SKM-1 (cell line): ENCODE measurements at regions not wholly inside any gene's neighbourhood (a gene's known extent, or its start where the extent isn't known, plus 50 kb on each side); places are given as distances from the start of the nearest gene placed in this dataset.

Experiments used
- DNase-seq: peaks from one replicate; lab custom pipeline; 2025; ENCODE audit not compliant: unreplicated experiment; lab: John Stamatoyannopoulos, UW

DNA sequence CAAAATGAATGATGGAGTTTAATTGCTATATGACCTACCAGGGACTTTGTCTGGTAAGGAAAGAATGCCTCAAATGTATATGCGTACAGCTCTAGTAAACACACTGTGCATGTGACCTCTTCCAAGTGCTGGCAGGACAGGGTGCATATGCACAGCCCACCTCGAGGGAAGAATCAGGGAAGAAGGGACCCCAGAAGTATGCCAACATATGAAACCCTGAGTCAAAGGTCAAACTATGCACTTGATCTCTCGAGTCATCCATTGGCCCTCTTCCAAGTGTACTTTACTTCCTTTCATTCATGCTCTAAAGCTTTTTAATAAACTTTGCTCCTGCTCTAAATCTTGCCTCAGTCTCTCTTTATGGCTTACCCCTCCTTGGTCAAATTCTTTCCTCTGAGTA lies 804.6 kb upstream of the COX7C start:
- no peak for DNase-seq

DNA sequence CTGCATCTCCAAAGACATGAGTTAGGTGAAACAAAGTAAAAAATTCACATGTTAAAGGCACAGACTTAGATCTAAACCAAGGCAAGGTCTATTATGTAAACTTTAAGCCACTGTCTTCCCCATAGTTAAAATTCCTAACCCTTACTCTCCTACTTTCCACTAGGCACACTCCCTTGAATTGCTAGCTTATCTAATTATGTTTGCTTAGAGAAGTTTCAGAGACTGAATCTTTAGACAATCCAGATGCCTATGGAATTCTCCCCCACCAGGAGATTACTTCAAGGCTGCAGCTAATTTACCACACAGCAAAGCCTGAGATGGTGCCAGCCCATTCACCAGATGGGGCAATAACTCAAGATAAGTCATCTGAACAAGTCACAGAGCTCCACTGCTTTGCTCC lies 803.1 kb upstream of the COX7C start:
- no peak for DNase-seq

DNA sequence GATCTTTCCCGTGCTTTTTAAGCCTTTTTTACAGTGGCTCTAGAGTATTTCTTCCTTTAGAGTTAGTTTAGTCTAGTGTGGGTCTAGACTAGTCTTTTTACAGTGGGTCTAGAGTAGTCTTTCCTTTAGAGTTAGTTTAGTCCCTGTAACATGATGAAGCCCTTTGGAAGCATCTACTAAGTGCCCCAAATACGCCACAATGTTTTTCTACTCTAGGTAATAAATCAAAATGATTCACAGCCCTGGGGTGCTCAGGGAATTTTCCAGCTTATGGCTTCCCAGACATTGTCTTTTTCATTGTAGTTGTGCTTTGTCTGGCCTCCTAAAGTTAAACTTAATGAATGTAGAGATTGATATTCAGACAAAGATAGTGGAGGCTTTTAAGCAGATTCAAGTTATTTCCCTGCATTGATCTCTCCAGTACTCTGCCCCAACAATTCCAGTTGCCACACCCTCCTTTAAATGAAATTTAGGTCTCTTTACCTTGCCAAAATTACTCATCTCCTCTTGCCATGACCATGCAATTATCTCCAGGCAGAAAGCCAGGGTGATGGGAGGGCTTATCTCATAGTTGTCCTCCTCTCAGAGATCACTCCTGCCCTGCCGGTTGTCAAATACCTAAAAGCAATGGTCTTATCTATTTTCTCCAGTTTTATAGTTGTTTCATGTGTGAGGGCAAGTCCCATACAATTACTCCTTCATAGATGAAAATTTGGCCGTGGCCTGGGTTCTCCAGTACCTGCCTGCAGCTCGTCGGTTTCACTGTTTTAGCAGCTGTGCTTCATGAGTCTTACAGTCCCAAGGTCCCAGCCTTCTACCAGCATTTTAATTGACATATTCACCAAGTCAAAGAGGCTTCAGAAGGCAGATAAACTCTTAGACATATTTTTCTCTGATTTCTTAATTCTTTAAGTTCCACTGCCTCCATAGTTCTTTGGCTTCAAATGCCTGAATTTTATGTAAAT lies 794.0 kb upstream of the COX7C start:
- DNase-seq, result no peak

DNA sequence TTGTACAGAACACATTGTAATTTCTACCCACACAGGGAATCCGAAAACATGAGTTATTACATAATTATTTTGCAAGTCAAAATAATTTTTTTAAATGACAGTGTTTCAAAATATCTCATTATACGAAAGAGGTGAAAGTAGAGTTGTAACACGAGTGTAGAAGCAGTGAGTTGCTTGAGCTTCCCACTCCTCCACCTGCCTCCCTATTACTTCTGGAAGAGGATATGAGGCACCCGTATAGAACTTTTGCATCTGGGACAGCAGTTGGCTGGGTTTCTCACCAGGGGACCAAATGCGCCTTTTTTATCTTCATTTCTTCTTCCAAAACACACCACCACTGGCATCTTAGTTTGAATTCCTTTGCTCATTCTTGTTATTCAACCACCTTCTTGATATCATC lies 779.0 kb upstream of the COX7C start:
- DNase-seq, result no peak

DNA sequence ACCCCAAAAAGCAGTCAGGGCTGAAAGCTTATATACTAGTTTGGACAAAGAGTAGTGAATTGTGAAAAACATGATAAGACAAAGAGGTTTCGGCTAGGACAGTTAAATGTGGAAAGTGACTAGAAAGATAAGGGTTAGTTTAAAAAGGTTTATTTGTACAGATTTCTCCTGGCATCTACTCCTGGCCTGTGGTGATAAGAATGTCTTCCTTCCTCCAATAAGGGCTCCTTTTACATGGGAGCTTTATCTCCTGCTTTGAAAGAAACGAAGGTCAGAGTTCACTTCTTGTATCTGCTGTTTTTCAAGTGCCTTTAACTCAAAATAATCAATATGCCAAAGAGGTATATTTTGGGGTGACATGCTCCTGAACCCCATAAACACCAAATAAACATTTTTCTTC lies 776.1 kb upstream of the COX7C start:
- DNase-seq, result no peak

DNA sequence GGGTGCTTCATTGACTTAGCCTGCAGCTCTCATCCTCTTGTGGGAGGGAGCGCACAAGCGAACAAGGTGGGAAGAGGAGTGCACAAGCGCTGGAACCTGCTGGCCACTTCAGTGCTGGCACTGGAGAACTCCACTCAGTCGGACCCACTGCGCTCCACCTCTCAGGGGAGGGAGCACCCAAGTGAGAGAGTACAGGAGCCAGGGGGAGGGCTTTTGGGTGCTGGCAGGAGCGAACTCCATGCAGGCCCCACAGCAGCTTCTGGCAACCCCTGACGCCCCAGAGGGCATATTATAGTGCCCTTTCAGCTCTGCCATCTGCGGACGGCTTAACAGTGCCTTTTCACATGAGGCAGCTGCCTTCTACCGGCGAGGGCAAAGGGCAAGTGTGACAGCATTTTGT lies 774.2 kb upstream of the COX7C start:
- no peak for DNase-seq

DNA sequence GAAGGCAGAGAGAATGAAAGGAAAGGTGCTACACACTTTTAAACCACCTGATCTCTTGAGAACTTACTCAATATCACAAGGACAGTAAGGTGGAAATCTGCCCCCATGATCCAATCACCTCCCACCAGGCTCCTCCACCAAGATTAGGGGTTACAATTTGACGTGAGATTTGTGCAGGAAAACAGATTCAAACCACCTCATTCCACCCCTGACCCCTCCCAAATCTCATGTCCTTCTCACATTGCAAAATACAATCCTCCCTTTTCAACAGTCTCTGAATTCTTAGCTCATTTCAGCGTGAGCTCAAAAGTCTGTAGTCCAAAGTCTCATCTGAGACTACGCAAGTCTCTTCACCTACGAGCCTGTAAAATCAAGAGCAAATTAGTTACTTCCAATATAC lies 768.3 kb upstream of the COX7C start:
- no peak for DNase-seq

DNA sequence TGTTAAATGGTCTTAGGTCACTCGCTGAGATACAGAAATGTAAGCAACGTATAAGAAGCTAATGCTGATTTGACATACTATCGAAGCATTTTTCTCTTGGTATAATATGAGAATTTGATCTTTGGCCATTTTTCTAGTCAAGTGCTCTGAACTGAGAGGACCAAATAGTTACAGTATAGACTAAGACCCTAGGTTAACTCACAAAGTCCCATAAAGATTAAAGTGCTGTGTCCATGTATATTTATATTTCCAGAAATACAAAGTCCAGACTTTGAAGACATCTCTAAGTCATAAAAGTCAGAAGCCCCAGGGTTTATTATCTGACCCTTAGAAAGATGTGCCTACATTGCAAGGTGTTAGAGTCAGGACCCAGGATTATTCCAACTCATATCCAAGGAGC lies 752.4 kb upstream of the COX7C start:
- no peak for DNase-seq

DNA sequence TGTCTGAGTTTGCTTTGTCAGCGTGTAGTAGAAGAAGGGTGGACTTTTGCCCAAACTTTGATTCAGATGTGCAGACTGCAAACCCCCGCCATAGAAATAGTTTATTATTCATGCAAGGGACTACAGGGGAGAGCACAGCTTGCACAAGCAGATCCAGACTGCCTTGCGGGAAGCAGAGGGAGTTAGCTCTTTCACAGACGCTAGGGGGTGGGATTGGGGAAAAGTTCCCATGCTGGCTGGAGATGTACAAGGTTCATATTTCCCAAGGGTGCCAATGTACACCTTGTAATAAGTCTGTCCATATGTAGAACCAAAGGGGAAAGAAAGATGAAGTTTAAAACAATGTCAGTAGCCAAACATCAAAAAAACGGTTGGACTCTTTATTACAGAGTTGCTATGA lies 749.7 kb upstream of the COX7C start:
- no peak for DNase-seq

DNA sequence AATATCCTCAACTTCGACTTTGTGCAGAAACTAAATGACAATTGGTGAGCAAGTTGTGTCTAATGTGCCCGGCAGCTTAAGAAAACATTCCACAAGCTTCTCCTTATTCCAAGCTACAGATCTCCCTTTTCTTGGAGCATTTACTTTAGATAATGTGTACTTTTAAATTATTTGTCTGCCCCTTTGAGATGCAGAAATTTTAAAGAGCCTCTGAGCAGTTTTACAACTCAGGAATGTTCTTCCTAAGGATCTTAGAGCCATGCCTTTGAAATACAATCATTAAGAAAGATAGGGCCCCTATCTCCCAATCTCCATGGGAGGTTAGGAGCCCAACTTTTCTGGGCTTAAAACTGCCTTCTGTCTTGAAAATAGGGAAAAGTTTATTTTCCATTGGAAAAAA lies 723.7 kb upstream of the COX7C start:
- no peak for DNase-seq

DNA sequence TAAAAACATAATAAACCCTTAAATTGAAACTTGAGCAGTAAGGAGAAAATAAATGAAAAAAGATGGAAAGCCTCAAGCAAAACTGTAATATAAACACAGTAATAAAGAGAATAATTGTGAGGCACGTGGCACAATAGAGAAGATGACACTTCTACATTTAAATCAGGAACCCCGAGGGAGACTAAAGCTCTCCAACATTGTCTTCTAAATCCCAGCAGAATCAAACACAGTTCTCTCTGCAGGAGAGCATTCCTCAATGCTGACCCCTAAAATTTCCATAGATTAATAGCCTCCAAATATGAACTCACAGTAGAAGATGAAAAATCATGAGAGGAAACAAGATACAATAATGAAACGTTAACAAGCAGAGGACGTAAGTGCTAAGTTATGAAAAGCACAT lies 721.2 kb upstream of the COX7C start:
- no peak for DNase-seq

DNA sequence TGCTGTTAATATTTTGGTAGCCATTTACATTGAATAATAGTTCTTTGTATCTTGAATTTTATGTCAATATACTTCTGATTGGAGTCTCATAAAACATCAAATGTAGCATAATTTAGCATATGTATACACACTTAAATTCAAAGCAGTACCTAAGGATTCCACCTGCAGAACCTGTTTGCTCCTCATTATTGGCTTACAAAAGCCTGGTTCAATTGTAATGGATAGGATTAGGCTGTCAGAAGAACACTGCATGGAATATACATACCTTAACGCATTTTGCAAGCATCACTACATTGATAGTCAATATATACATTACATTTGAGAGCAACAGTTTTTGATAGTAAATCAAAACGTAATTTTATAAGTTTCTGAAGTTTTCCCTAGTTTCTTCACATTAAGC lies 711.3 kb upstream of the COX7C start:
- no peak for DNase-seq

DNA sequence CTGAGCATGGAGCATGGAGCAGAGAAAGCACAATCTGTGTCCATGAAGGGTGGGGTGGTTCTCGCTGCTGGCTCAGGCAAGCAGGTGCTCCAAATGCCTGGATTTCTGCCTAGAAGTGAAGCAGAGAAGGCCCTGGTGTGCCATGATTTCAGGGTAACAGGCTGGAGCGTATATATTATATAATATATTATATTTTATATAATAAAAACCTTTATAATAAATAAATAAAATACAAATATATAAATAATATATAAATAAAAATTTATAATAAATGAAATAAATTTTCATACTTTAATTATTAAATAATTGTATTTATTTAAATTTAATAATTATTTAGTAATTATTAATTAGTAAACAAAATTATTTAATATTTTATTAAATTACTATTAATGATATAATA lies 707.4 kb upstream of the COX7C start:
- DNase-seq, result no peak

DNA sequence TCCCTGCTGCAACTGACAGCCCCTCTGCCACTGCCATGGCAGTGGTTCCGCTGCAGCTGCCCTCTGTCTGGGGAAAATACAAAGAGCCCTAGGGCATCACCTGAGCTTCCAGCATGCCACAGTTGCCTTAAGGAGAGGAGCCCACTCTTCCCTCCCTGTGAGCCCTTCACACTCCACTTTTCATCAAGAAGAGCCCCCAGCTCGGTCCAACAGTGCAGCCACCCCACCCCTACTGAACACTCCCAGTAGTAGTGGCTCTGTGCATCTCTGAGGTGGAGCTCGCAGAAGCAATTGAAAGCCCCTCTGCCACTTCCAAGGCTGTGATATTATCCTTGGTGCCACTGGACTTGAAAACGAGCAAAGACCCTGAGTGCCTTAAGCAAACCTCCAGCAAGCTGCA lies 696.8 kb upstream of the COX7C start:
- DNase-seq, result no peak

DNA sequence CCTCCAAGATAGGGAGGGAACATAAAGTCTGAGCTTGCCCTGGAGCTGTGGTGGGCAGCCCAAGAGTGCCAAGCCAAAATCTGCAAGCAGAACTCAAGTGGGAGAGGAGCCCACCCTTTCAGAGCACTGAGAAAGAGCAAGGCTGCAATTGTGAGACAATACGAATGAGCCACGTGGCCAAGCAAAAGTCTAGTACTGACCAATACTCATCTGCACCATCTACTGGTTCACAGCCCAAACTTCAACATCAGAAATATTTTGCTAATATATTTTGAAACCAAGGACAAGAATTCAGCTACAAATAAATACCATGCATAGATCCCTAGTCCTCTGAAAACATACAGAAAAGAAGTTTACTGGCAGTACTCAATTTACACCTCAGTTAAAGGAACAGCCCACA lies 696.2 kb upstream of the COX7C start:
- no peak for DNase-seq

DNA sequence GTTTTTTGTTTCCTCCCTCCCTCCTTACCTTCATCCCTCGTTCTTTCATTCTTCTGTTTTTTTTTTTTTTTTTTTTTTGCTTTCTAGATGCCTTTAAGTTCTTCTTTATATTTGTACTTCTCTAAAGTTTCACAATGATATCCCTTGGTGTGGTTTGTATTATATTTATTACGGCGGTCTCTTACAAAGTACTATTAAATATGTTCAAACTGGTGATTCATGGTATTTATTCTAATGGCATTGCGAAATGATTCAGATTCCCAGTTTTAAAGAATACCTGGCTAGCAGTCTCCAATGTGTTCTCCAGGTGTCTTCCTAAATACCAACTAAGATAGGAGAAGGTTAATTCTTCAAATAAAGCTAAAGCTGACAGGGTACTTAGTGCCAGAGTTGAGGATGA lies 690.1 kb upstream of the COX7C start:
- no peak for DNase-seq

DNA sequence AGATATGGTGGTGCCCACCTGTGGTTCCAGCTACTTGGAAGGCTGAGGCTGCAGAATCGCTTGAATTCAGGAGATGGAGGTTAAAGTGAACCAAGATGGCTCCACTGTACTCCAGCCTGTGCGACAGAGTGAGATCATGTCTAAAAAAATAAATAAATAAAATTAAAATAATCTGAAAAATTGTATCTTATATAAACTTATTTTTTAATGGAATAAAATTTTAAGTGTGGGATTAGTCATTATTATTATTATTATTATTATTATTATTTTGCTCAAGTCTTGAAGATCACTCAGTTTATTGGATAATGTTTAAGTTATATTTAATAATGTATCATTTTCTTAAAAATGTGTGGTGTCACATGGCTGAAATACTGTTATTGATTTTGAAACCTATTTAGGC lies 688.0 kb upstream of the COX7C start:
- DNase-seq, result no peak

DNA sequence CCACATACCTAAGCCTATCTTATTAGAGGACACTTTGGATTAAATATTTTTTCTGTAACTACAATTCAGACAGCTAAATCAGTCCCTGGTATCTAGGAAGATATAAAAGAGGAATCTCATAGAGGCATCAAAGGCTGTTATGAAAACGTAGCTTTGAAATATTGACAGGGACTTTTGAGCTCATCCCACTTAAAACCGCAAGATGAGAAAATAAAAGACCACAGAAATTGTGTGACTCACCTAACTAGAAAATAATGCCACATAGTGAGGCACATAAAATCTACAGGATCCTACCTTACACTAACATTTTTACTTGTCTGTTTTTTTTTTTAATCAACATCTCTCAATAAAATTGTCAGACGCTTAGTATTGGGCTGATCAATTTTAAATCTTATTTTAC lies 686.5 kb upstream of the COX7C start:
- DNase-seq, result no peak

DNA sequence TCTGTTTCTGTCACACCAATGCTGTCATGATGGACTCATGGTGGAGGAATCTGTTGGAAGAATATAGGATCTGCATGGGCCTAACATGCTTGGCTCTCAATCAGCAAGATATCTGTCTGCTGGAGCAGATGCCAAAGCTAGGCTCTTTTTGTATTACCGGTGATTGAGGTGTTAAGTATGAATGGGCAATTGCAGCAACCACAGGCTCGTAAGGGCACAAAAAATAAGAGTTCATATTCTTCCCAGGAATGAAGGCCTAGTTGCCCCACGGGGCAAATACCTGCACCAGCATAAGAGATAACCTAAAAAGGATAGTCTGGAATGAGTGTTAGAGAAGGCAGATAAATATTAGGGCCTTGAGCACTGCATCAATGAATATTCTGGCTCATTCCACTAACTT lies 679.5 kb upstream of the COX7C start:
- DNase-seq, result no peak

DNA sequence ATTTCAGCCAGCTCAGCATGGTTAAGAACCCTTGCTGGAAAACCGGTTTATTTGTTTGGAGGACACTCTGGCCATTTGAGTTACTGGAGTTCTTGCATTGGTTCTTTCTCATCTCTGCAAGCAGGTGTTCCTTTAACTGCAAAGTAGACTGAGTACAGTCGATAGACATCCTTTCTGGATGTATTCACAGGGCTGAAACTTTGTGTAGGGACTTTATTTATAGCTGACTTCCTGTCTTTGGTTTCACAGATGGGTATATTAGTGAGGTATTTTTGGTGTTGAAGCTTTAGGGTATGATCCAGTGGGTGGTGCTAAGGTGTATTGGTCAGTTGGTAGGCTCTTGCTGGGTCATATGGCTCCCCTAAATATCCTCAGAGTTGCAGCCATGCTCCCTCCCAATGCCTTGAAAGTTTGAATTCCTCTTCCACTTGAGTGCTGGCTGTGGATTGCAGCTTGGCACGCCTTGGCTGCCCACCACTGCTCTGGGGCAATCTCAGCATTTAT lies 666.0 kb upstream of the COX7C start:
- no peak for DNase-seq

DNA sequence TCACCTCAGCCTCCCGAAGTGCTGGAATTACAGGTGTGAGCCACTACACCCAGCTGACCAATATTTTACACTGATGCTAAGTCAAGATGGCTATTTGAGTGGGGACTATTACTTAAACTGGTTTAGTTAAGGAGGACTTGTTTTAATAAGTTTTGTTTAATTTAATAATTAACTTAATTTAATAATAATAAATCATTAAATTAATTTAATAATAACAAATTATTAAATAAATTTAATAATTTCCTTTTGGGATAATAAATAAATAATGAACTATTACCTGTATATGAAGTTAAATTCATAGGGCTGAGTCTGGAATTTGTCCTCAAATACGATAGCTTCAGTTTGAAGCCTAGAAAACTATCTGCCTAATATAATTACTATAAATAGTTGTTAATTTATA lies 665.1 kb upstream of the COX7C start:
- DNase-seq, result no peak

DNA sequence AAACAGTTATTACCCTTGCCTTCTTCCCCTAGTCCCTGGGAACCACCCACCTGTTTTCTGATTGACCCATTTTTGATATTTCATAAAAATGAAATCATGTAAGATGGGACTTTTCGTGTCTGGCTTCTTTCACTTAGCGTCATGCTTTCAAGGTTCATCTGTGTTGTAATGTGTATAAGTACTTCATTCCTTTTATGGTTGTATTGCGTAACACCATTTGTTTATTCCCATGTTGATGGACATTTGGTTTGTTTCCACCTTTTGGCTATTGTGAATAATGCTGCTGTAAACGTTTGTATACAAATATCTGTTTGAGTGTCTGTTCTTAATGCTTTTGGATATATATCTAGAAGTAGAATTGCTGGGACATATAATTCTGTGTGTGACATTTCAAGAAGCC lies 650.1 kb upstream of the COX7C start:
- DNase-seq, result no peak

DNA sequence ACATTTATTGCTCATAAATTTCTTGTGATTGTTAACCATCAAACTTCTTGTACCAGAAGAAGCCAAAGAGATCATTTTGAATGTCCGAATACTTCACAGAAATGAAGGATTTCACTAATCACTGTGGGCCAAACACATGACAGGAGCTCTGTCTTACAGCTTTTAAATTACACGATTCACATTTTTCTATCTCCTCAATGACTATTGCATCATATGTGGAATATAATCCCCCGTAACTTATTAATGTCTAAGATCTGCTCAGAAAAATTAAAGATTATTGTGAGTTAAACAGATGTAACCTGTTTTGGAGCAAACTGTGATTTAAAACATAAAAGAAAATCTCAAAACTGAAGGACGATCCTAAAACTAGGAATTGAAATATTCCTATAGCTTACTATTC lies 645.2 kb upstream of the COX7C start:
- DNase-seq, result no peak
